Panc1 (cell line): ENCODE measurements at regions not wholly inside any gene's neighbourhood (a gene's known extent, or its start where the extent isn't known, plus 50 kb on each side); places are given as distances from the start of the nearest gene placed in this dataset.

Experiments used
- ATAC-seq: fragments of 200-7000 bp; cut with Tn5 transposase; 2 replicates; pipeline ENCODE4 v1.9.1; 2020; ENCODE audit warnings: mild to moderate bottlenecking, moderate library complexity
- BruUV-seq: library from RNA; stranded (reverse); fragments of 400-500 nt; replicated peaks from 2 replicates; lab custom pipeline; 2021; lab: Mats Ljungman, UMichigan
- CTCF ChIA-PET: fragments of 300-600 bp; sonication (Branson Sonifier 250); formaldehyde crosslinking; loops from one replicate; lab custom pipeline; 2022; ENCODE audit warnings: antibody characterized with exemption; lab: Charles Lee
- POLR2A ChIA-PET: fragments of 300-600 bp; sonication (Branson Sonifier 250); formaldehyde crosslinking; loops from one replicate; lab custom pipeline; 2022; ENCODE audit warnings: antibody characterized with exemption; lab: Charles Lee
- DNase-seq: peaks from one replicate; pipeline ENCODE4 v3.0.0-alpha.2; 2010; ENCODE audit warnings: low read depth, low spot score
- H3K27ac ChIP-seq: 2 replicates; pipeline ENCODE4 v1.5.1; 2011; ENCODE audit warnings: mild to moderate bottlenecking, low read length, inconsistent platforms
- H3K27me3 ChIP-seq: fragments of 200-500 bp; sonication (Bioruptor generic); 2 replicates; pipeline ENCODE4 v1.6.0; 2014; ENCODE audit warnings: low read length, inconsistent platforms; ENCODE audit not compliant: control insufficient read depth, insufficient read depth
- H3K36me3 ChIP-seq: fragments of 200-500 bp; sonication (Bioruptor generic); 2 replicates; pipeline ENCODE4 v1.5.1; 2014; ENCODE audit warnings: inconsistent platforms, mild to moderate bottlenecking, low read length, moderate library complexity; ENCODE audit not compliant: control insufficient read depth, insufficient read depth
- H3K4me1 ChIP-seq: 2 replicates; pipeline ENCODE4 v1.5.1; 2011; ENCODE audit warnings: inconsistent platforms, mild to moderate bottlenecking, low read length, moderate library complexity; ENCODE audit not compliant: control insufficient read depth, insufficient read depth
- H3K4me3 ChIP-seq, 2 experiments: 2 replicates each; pipeline ENCODE4 v1.5.1; 2011 to 2012; ENCODE audit warnings: low read depth in 2 of 2, low read length in 2 of 2, mild to moderate bottlenecking in 2 of 2, inconsistent platforms in 1 of 2, moderate library complexity in 1 of 2
- H3K9me3 ChIP-seq: fragments of 200-500 bp; sonication (Bioruptor generic); 2 replicates; pipeline ENCODE4 v1.5.1; 2014; ENCODE audit warnings: low read depth, mild to moderate bottlenecking, inconsistent platforms, low read length, moderate library complexity; ENCODE audit not compliant: control insufficient read depth, insufficient read depth
- CTCF ChIP-seq: fragments of 450-650 bp; IDR thresholded peaks from 2 replicates; pipeline ENCODE4 v1.5.1; 2017; ENCODE audit warnings: mild to moderate bottlenecking
- POLR2AphosphoS5 ChIP-seq: IDR thresholded peaks from 2 replicates; pipeline ENCODE4 v1.6.1; 2012; ENCODE audit warnings: mild to moderate bottlenecking, low read depth, low read length, moderate library complexity
- SIN3A ChIP-seq: IDR thresholded peaks from 2 replicates; pipeline ENCODE4 v1.6.1; 2012; ENCODE audit warnings: low read depth, mild to moderate bottlenecking, low read length, moderate library complexity, borderline replicate concordance; ENCODE audit not compliant: insufficient read depth
- TCF7L2 ChIP-seq: IDR thresholded peaks from 2 replicates; pipeline ENCODE4 v1.6.1; 2011; ENCODE audit warnings: mild to moderate bottlenecking, low read depth, low read length, inconsistent platforms
- in situ Hi-C: cut with HindIII; loops from 2 replicates; pipeline ENCODE4 v1.10.0; 2016; ENCODE audit warnings: low sequenced_read_pairs, low pct_unique_long_range_greater_than_20kb
- intact Hi-C: fragments of 100-400 bp; cut with micrococcal nuclease; formaldehyde crosslinking; loops from one replicate; pipeline ENCODE4 v1.10.0; 2022; ENCODE audit not compliant: unreplicated experiment
- TF ChIP-seq, protein P1 (sequence below), 2 experiments: IDR thresholded peaks; 2 replicates each; pipeline ENCODE4 v1.6.1; 2011 to 2012; ENCODE audit warnings: low read depth in 2 of 2, control low read depth in 1 of 2, low read length in 1 of 2, mild to moderate bottlenecking in 1 of 2, moderate library complexity in 1 of 2; ENCODE audit not compliant: insufficient read depth in 1 of 2

DNA sequence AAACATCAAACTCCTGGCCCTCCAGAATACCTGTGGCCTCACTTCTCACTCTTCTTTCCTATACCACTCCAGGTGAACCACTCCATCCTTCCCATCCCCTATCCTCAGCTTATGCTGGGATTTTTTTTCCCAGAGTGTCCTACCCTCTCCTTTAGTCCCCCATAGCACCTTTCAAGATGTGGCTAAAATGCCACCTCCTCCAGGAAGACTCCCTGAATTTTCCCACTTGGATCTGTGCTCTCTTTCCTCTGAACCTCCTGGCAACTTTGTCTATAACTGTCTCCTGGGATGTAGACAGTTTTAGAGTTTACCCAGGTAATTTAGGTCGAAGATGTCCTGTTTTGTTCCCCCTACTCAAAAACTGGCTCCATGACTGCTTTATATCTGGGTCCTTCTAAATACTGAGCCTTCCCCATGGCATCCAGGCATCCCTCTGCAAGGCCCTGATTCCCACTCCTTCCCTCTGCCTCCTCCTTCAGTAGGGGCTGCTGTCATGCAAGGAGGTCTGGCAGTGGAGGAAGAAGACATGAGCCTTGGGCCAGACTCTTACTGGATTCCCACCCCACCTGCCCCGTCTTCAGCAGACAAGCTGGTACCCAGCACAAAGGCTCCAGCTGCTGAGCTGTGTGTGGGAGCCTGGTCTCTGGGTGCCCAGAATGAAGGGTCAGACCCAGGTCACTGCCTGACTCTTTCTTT, 161.5 kb downstream of the SMAD6 start:
- ATAC-seq (peak; percentile 17; the same call in 1 of the 2 replicates), DNase-seq (no peak)
- no peak for TF ChIP-seq POLR2AphosphoS5
- no peak for TF ChIP-seq CTCF
- no peak for TF ChIP-seq SIN3A
- TF ChIP-seq, protein P1, sequence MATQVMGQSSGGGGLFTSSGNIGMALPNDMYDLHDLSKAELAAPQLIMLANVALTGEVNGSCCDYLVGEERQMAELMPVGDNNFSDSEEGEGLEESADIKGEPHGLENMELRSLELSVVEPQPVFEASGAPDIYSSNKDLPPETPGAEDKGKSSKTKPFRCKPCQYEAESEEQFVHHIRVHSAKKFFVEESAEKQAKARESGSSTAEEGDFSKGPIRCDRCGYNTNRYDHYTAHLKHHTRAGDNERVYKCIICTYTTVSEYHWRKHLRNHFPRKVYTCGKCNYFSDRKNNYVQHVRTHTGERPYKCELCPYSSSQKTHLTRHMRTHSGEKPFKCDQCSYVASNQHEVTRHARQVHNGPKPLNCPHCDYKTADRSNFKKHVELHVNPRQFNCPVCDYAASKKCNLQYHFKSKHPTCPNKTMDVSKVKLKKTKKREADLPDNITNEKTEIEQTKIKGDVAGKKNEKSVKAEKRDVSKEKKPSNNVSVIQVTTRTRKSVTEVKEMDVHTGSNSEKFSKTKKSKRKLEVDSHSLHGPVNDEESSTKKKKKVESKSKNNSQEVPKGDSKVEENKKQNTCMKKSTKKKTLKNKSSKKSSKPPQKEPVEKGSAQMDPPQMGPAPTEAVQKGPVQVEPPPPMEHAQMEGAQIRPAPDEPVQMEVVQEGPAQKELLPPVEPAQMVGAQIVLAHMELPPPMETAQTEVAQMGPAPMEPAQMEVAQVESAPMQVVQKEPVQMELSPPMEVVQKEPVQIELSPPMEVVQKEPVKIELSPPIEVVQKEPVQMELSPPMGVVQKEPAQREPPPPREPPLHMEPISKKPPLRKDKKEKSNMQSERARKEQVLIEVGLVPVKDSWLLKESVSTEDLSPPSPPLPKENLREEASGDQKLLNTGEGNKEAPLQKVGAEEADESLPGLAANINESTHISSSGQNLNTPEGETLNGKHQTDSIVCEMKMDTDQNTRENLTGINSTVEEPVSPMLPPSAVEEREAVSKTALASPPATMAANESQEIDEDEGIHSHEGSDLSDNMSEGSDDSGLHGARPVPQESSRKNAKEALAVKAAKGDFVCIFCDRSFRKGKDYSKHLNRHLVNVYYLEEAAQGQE (IDR thresholded peaks at IDR 0.05; ENCODE audit: insufficient read depth in 1 of 2, low read depth in 2 of 2, low read length in 1 of 2) = no peak
- TF ChIP-seq TCF7L2 = no peak
- Histone ChIP-seq H3K27ac (peak overlapping the region; percentile 90), H3K9me3 (no peaks in the 10 kb centered on the region), H3K4me3 (no peak overlapping the region), H3K36me3 (no peaks in the 10 kb centered on the region), H3K27me3 (no peaks in the 10 kb centered on the region), H3K4me1 (peaks cover 53% of the 10 kb centered on the region)
- ChIA-PET POLR2A (no interaction called here), CTCF (interaction anchor here (0.5 to 0.6 kb wide), 2 partner anchors 40 to 157 kb away, joined by 3 to 10 read pairs; no protein-coding TSS in a partner anchor)
- no TSS peak for BruUV-seq
- intact Hi-C loops = loop anchor here (5.0 kb wide), 1 partner anchor 79 kb away; no protein-coding TSS in a partner anchor
- in situ Hi-C loops = no loop called here

DNA sequence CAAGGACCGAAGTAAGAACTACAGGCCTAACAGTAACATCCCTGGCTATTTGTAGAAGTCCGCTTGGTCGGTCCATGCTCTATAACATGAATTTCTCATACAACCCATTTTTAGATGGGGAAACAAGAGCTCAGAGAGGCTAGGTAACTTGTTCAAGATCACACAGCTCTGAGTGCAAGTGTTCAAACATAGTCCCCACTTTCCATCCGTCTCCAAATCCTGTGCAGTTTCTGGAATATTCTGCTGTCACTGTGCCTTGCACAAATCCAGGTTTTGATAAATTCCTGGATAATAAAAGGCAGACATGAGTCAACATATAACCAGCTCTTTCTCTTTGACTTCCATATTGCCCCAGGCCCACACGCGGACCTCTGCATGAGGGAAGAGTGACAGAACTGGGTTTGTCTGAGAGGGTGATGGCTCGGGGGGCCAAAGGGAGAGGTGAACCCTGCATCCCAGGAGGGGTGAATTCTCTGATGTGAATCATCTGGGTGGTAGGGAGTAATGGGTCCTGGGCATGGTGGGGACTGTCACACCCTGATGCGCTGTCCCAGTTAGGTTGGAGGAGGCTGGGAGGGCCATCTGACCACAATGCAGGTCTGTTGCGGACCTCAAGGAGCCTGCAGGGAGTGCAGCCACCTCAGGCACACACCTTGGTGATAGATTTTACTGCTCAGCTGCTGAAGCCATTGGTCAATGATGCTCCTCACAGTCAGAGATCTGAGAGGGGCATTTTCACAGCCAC, 162.2 kb downstream of the SMAD6 start:
- intact Hi-C loops = loop anchor here (5.0 kb wide), 1 partner anchor 78 kb away; no protein-coding TSS in a partner anchor
- Histone ChIP-seq H3K27ac (peak overlapping the region; percentile 90), H3K9me3 (no peaks in the 10 kb centered on the region), H3K36me3 (no peaks in the 10 kb centered on the region), H3K4me3 (no peak overlapping the region), H3K4me1 (peaks cover 51% of the 10 kb centered on the region), H3K27me3 (no peaks in the 10 kb centered on the region)
- TF ChIP-seq TCF7L2 (no peak), POLR2AphosphoS5 (no peak), SIN3A (no peak), CTCF (no peak)
- TF ChIP-seq, protein P1 (IDR thresholded peaks at IDR 0.05; ENCODE audit: insufficient read depth in 1 of 2, low read depth in 2 of 2, low read length in 1 of 2) = no peak
- no peak for ATAC-seq
- in situ Hi-C loops = no loop called here
- CTCF ChIA-PET = interaction anchor here (0.5 kb wide), 1 partner anchor 157 kb away, joined by 10 read pairs; no protein-coding TSS in a partner anchor
- POLR2A ChIA-PET = no interaction called here
- no peak for DNase-seq
- no TSS peak for BruUV-seq
